Neural cell (in vitro differentiated cells): ENCODE measurements at regions not wholly inside any gene's neighbourhood (a gene's known extent, or its start where the extent isn't known, plus 50 kb on each side); places are given as distances from the start of the nearest gene placed in this dataset.

Experiments
- EP300 ChIP-seq: fragments of 450-650 bp; conservative IDR thresholded peaks from 2 replicates; pipeline ENCODE4 v1.6.1; 2014; ENCODE audit warnings: antibody characterized with exemption, mild to moderate bottlenecking, moderate library complexity; ENCODE audit not compliant: poor library complexity, severe bottlenecking
- EZH2 ChIP-seq: fragments of 200-600, 300-800 bp; shearing (Covaris generic), sonication (generic); IDR thresholded peaks from 2 replicates; pipeline ENCODE4 v1.6.1; 2014; ENCODE audit warnings: antibody characterized with exemption, low read length, borderline replicate concordance, mild to moderate bottlenecking; ENCODE audit not compliant: insufficient read depth, poor library complexity, severe bottlenecking
- MXI1 ChIP-seq: fragments of 450-650 bp; conservative IDR thresholded peaks from 2 replicates; pipeline ENCODE4 v1.6.1; 2014; ENCODE audit warnings: antibody characterized with exemption, mild to moderate bottlenecking; ENCODE audit not compliant: poor library complexity, severe bottlenecking
- POLR2AphosphoS5 ChIP-seq: IDR thresholded peaks from 2 replicates; pipeline ENCODE4 v1.6.1; 2012
- RAD21 ChIP-seq: fragments of 450-650 bp; conservative IDR thresholded peaks from 2 replicates; pipeline ENCODE4 v1.6.1; 2014; ENCODE audit warnings: antibody characterized with exemption, mild to moderate bottlenecking, moderate library complexity
- SMC3 ChIP-seq: fragments of 450-650 bp; conservative IDR thresholded peaks from 2 replicates; pipeline ENCODE4 v1.6.1; 2014; ENCODE audit warnings: antibody characterized with exemption, mild to moderate bottlenecking, moderate library complexity; ENCODE audit not compliant: poor library complexity
- TAF1 ChIP-seq: IDR thresholded peaks from 2 replicates; pipeline ENCODE4 v1.6.1; 2012; ENCODE audit warnings: low read depth
- TF ChIP-seq, protein P1 (sequence below): fragments of 450-650 bp; IDR thresholded peaks from 2 replicates; pipeline ENCODE4 v1.5.1; 2014; ENCODE audit warnings: antibody characterized with exemption, mild to moderate bottlenecking, moderate library complexity; ENCODE audit not compliant: poor library complexity, severe bottlenecking
- TF ChIP-seq, protein P2 (sequence below): IDR thresholded peaks from 2 replicates; pipeline ENCODE4 v1.6.1; 2012; ENCODE audit warnings: borderline replicate concordance

DNA sequence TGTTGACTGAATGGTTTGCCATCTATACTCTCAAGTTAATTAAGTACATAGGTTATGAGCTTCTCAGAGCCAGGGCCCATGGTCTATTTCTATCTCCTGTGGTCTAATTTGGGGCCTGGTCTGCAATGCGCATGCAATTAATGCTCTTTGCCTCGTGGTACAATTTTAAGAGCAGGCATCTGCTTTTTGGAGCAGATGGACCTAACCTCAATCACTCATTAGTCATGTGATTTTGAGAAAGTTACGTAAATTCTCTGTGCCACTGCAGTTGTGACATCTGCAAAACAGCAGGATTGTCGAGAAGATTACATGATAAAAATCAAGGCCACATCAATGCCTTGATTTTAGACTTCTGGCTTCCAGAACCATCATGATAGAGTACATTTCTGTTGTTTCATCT, 543.7 kb upstream of the ADAMTS9 start:
- TF ChIP-seq, protein P1, sequence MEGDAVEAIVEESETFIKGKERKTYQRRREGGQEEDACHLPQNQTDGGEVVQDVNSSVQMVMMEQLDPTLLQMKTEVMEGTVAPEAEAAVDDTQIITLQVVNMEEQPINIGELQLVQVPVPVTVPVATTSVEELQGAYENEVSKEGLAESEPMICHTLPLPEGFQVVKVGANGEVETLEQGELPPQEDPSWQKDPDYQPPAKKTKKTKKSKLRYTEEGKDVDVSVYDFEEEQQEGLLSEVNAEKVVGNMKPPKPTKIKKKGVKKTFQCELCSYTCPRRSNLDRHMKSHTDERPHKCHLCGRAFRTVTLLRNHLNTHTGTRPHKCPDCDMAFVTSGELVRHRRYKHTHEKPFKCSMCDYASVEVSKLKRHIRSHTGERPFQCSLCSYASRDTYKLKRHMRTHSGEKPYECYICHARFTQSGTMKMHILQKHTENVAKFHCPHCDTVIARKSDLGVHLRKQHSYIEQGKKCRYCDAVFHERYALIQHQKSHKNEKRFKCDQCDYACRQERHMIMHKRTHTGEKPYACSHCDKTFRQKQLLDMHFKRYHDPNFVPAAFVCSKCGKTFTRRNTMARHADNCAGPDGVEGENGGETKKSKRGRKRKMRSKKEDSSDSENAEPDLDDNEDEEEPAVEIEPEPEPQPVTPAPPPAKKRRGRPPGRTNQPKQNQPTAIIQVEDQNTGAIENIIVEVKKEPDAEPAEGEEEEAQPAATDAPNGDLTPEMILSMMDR, result no peak
- no peak for TF ChIP-seq RAD21
- no peak for TF ChIP-seq POLR2AphosphoS5
- TF ChIP-seq SMC3, result no peak
- TF ChIP-seq EP300, result no peak
- no peak for TF ChIP-seq TAF1
- TF ChIP-seq EZH2, result no peak
- TF ChIP-seq, protein P2, sequence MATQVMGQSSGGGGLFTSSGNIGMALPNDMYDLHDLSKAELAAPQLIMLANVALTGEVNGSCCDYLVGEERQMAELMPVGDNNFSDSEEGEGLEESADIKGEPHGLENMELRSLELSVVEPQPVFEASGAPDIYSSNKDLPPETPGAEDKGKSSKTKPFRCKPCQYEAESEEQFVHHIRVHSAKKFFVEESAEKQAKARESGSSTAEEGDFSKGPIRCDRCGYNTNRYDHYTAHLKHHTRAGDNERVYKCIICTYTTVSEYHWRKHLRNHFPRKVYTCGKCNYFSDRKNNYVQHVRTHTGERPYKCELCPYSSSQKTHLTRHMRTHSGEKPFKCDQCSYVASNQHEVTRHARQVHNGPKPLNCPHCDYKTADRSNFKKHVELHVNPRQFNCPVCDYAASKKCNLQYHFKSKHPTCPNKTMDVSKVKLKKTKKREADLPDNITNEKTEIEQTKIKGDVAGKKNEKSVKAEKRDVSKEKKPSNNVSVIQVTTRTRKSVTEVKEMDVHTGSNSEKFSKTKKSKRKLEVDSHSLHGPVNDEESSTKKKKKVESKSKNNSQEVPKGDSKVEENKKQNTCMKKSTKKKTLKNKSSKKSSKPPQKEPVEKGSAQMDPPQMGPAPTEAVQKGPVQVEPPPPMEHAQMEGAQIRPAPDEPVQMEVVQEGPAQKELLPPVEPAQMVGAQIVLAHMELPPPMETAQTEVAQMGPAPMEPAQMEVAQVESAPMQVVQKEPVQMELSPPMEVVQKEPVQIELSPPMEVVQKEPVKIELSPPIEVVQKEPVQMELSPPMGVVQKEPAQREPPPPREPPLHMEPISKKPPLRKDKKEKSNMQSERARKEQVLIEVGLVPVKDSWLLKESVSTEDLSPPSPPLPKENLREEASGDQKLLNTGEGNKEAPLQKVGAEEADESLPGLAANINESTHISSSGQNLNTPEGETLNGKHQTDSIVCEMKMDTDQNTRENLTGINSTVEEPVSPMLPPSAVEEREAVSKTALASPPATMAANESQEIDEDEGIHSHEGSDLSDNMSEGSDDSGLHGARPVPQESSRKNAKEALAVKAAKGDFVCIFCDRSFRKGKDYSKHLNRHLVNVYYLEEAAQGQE, result no peak
- no peak for TF ChIP-seq MXI1
